Sigmoid colon (tissue), 4 donors: ENCODE measurements at regions not wholly inside any gene's neighbourhood (a gene's known extent, or its start where the extent isn't known, plus 50 kb on each side); places are given as distances from the start of the nearest gene placed in this dataset.

Source experiments
- CTCF ChIP-seq, 4 experiments: fragments of 450-650 bp in 3 of 4; fragments of 200-600 bp in 1 of 4; IDR thresholded peaks; one replicate each; pipeline ENCODE4 v1.5.1; 2016 to 2019; ENCODE audit warnings: antibody characterized with exemption in 4 of 4, mild to moderate bottlenecking in 3 of 4, moderate library complexity in 2 of 4
- EP300 ChIP-seq, 4 donors: sonication (generic); formaldehyde crosslinking; IDR thresholded peaks; one replicate each; pipeline ENCODE4 v1.6.1; 2017; ENCODE audit warnings: antibody characterized with exemption in 4 of 4
- POLR2A ChIP-seq, 2 donors: fragments of 450-650 bp; IDR thresholded peaks; one replicate each; pipeline ENCODE4 v1.6.1; 2016; ENCODE audit warnings: antibody characterized with exemption in 2 of 2, mild to moderate bottlenecking in 2 of 2, moderate library complexity in 2 of 2
- POLR2AphosphoS5 ChIP-seq, 4 donors: sonication (generic); formaldehyde crosslinking; IDR thresholded peaks; one replicate each; pipeline ENCODE4 v1.6.1; 2017; ENCODE audit warnings: antibody characterized with exemption in 4 of 4

DNA sequence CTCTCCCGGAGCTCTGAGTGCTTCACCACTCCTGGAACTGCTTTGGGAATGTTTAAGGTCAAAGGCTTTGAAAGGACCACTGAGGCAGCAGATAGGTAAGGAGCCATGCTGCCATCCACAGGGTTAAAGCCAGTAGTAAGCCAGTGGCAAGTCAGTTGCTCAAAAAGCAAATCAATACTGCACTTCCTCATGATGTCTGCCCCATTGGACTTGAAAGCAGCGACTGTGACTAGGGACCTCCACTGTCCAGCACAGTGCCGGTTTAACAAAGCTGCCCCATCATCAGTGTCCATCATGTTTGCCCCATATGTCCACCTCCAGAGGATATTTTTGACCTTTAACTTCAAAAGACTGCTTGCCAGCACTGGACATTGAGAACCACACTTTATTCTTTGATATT is 49.9 kb upstream of the FGF13 start:
- TF ChIP-seq CTCF (IDR thresholded peaks at IDR 0.05) (no peak), POLR2A (IDR thresholded peaks at IDR 0.05) (no peak), POLR2AphosphoS5 (IDR thresholded peaks at IDR 0.05) (no peak), EP300 (IDR thresholded peaks at IDR 0.05) (no peak)
